ENCODE measurements at regions not wholly inside any gene's neighbourhood (a gene's known extent, or its start where the extent isn't known, plus 50 kb on each side); places are given as distances from the start of the nearest gene placed in this dataset.
"Not testable (repeated sequence)": the region's sequence is repeated elsewhere in the genome, so short reads cannot be mapped to it uniquely, and the experiment has no call there.

DNA sequence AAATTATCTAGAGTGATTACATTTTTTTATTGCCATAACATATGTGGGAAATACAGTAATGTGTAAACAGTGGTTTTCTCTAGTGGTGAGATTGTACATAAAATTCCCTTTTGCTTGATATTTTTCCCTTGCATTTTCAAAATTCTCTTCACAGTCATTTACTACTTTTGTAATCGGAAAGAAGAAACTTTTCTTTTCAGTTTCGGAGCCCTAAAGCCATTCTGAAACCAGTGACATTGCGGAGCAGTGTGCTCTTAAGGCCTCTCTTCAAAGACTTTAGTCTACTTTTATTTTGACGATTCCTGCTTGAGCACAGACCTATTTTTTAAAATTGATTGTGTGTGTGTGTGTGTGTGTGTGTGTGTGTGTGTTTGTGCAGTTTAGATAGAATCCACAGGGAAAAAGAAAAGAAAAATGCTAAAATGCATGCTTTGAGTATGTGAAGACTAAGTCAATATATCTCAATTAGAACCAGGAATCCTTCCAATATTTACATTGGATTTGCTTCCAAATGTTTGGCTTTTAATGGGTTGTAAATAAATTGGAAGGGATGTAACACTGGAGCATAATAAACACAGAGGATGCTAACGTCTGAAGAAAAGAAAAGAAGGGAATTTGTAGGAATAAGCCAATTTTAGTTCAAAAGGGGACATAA lies 357.4 kb downstream of the RND3 start:
- DNase-seq: no peak

DNA sequence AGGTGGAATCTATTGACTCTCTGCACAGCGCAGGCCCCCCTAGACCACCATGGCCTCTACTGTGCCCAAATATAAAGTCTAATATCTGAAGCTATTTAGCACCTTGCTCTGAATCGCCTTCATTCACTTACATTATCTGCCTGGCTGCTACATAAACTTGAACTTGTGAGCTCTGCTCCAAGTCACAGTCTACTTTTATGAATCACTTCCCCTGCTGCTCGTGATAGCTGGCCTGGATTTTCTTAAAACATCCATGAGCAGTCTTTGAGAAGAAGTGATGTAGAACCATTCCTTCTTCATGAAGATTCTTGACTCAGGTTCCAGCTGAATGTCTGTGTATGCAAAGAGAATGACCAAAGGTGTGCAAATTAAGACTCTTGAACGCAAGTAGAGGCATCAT lies 359.5 kb downstream of the RND3 start:
- DNase-seq: no peak

GRCh38 chr2:150127346-150127990 lies 360.0 kb downstream of the RND3 start:
- DNase-seq: no peak

DNA sequence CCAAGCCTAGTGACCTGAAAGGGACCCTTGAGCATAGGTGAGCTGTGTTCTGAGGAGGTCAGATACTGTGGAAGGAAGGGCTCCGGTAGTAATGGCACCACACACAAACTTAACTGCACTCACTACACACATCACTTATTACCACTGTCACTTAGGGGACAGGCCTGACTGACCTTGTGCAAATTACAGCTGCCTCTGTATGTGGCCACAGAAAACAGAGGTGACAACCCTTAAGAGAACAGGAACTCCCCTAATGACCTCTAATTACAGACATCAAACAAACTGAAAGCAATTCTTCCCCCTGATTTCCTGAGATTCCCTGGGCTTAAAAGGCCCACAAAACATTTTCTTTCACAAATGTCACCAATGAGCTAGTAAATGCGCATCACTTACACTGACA lies 360.6 kb downstream of the RND3 start:
- DNase-seq: no peak

- no peak for DNase-seq
Measured at GRCh38 chr2:150126143-150126740, 361.2 kb downstream of the RND3 start.

DNA sequence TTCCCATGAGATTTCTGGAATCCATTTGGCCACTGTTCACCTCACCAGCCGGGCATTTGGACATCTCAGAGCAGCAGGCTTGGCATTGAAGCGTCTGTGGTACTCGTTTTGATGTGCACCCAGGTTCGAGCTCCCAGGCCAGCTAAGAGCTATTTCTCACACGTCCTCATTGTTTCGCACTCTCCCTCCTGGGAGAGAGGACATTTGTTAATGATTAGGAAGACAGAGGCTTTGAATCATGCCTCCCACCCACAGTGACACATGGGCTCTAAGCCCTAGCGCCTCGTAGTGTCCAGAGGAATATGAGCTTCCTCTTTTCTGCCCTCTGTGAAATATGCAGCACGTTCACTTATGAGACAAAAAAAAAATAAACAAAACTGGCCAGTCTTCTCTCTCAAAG lies 361.8 kb downstream of the RND3 start:
- DNase-seq: no peak

DNA sequence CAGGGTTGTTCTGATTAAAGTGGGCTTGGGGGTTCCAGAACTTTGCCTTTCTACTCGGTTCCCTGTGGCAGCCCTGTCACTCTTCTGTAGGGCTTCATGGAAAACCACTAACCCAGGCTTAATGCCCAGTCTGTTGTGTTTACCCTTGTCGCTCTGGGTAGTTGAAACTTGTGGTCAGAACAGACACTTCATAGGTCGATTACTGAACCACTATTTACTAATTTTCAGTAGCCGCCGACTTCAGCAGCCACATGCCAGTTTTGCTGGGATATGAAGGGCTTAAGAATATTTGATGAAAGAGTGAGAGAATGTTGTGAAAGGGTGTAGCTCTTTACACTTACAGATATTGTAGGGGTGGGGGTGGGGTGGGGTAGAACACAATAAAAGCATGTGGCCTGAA lies 362.3 kb downstream of the RND3 start:
- no peak for DNase-seq

DNA sequence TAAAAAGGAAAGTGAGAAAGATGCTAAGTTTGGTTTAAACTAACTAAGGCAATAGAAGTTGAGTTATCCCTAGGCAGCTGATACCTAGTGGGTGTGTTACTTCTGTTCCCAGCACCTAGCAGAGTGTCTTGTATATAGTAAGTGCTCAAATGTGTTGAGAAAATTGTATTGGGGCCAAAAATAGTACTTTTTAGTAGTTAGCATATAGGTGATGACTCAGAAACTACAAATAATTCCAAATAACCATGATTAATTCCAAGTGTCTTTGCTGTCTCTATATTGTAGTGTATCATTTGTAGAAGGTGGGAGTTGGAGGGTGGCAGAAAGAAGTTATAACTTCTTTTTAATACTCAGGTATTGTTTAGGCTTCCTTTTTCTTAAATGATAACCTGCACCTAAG lies 362.7 kb downstream of the RND3 start:
- DNase-seq: no peak

- no peak for DNase-seq
Measured at GRCh38 chr2:150122871-150123613, 364.4 kb downstream of the RND3 start.

DNA sequence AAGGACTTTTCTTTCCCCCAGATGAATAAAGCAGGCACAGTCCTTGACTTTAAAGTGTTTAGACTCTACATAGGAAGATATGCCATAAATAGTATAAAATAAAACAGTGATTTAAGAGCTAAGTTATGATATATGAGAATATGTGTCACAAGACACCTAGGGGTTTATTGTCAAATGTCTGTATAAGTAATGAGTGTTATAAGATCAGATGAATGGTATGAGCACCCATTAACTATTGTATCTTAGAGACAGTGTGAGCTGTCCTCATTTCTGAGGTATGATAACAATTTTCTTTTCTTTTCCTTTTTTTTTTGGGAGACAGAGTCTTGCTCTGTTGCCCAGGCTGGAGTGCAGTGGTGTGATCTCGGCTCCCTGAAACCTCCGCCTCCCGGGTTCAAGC lies 365.3 kb downstream of the RND3 start:
- no peak for DNase-seq

DNA sequence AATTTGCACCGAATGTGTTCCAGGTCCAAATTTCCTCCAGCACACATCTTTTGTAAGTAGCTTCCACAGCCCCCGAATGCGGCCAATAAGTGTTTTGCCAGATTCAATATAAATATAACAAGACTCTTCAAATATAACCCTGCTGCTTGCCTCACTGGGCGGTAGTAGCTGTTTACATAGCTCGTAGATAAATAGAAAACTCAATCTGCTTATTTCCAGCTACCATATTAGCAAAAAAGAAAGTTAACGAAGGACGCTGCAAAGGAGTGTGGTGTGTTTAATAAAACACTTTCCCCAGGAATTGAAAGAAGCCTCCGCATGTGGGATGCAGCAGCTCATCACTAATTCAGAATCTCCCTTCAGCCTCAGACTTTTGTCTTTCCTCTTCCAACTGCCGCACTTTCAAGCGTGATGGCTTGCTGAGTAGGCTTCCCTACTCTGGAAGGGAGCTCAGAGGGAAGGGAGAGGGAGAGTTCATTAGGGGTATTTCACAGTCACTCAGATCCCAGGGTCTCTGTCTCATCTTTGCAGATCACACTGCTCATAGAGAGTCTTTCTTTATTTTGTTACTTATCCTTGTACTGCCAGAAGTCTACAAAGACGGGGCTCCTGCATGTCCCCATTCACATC lies 367.0 kb downstream of the RND3 start:
- DNase-seq: no peak

GRCh38 chr2:150119819-150120218 lies 367.6 kb downstream of the RND3 start:
- DNase-seq: no peak

DNA sequence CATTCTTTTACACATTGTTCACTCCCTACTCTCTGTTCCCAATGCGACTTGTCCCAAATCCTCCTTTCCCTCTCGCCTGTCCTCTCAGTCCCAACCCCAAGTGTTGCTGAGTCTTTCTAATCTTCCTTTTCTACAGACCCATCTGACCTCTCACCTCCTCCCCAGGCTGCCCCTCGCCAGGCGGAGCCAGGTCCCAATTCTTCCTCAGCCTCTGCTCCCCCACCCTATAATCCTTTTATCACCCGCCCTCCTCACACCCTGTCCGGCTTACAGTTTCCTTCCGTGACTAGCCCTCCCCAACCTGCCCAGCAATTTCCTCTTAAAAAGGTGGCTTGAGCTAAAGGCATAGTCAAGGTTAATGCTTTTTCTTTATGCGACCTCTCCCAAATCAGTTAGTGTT lies 373.4 kb downstream of the RND3 start:
- DNase-seq: not testable (repeated sequence)

DNA sequence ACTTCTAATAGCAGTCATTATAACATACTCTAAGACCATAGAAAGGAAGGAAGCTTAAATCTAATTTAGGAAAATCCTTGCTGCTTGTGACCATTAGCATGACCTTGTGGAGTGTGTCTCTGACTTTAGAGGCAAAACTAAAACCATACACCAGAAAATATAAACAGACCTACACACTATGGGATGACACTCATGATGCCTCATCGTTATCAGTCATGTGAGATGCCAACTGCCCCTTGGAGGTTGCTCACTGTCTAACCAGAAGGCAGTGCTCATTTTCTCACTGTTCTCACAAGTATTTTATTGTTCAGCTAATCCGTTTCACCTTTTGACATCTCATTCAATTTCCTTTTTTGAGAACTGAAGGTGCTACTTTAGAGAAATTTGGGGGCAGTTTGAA lies 376.9 kb downstream of the RND3 start:
- DNase-seq: no peak

DNA sequence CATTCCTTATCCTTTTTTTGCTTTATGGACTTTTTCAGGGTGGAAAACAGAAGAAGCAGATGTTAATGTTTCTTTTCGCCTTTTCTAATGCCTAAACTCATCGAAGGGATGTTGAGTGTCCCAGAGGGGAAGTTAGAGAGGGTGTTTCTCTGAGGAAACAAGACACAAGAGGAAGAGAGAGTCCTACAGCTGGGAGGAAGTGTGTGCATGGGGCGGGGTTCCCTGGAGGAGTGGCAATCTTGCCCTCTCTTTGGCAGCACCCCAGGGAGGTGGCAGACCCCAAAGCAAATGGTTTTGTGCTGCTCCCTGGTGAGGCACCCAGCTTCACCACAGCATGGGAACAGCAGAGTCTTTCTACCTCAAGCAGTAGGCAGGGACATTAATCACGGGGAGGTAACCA lies 377.6 kb downstream of the RND3 start:
- DNase-seq: no peak

- no peak for DNase-seq
Measured at GRCh38 chr2:150109028-150109427, 378.4 kb downstream of the RND3 start.

DNA sequence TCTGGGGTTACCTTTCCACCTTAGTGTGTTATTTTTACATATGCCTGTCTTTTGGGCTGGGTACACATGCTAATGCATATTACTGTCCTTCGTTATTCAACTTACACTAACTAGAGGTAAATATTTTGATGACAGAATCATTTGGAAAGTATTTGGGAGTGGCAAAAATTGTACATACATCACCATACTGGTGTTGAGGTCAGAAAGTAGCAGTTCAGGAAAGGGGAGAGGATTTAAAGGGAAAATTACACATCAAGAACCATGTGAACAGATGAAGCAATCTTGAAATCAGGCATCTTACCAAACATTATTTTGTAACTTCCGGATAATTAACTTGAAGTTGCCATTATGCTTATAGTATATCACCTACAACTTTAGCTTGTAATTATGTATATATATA lies 379.7 kb downstream of the RND3 start:
- no peak for DNase-seq

- DNase-seq: no peak
Measured at GRCh38 chr2:150107170-150107569, 380.3 kb downstream of the RND3 start.

DNA sequence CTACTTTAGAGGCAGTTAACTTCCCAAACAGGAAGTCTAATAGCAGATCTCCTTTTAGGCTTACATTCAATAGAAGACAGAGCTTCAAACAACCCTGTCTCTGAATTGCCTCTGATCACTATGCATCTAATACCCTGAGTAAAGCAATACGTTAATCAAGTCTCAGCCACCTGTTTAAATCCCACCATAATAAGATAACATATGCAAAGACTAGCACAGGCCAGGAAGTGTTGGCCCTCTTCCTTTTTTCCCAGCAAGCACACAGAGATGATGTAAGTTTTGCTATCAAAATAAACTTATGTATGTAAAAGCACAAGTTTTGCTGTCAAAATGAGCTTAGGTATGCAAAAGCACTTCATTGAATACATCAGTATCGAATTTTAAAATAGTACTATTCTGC lies 385.5 kb downstream of the RND3 start:
- no peak for DNase-seq

GRCh38 chr2:150100834-150101233 lies 386.6 kb downstream of the RND3 start:
- no peak for DNase-seq

DNA sequence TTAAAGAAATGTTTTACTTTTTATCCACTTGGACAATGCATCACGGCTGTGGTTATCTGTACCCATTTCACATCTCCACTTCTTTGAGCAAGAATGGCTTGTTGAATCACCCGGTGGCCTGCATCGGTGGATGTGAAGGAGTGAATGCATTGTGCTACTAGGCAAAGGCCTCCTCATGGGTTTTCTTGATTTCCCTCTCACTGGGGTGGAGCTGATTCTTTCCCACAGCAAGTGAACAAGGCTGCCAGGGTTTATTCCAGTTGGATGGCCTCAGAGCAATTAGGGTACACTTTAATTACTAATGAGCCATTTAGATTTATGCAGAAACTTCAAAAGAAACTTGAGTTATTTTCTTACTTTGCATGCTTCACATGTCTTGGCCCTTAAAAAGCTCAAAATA lies 387.1 kb downstream of the RND3 start:
- peak in 1 of 2 donors; percentile 41 for DNase-seq

GRCh38 chr2:150099805-150100204 lies 387.7 kb downstream of the RND3 start:
- no peak for DNase-seq

DNA sequence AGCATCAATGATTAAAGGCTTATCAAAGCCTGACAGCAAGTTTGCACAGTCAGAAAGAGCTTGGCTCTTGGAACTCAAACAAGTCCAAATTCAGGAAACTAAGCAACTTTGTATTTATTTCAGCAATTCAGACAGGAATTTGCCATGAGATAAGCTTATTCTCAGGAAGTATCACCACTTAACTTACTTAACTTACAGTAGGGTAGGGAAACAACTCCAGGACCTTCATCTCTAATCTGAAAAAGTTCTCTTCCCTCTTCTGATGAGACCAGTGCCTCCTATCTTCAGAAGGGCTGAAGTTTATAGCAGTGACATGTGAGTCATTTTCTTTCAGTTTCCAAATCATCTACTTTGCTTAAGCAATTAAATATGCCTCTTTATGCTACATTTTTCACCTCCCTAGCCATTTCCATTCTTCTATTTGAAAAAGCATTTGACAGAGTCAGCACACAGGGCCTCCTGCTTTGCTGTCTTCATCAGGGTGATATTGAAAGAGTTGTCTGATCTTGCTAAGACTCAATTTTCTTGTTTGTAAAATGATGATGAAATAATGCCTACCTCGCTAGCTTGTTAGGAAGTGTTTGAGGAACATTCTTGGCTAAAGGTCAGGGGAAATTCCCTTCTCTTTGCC lies 389.5 kb downstream of the RND3 start:
- DNase-seq: no peak
